HG02938 (cell line): ENCODE measurements at regions not wholly inside any gene's neighbourhood (a gene's known extent, or its start where the extent isn't known, plus 50 kb on each side); places are given as distances from the start of the nearest gene placed in this dataset.
"Not testable (repeated sequence)": the region's sequence is repeated elsewhere in the genome, so short reads cannot be mapped to it uniquely, and the experiment has no call there.

ENCODE experiments used
- ATAC-seq: cut with Tn5 transposase; IDR thresholded peaks from one replicate; pipeline ENCODE4 v1.9.1; 2021; ENCODE audit warnings: mild to moderate bottlenecking, moderate library complexity; ENCODE audit not compliant: unreplicated experiment

DNA sequence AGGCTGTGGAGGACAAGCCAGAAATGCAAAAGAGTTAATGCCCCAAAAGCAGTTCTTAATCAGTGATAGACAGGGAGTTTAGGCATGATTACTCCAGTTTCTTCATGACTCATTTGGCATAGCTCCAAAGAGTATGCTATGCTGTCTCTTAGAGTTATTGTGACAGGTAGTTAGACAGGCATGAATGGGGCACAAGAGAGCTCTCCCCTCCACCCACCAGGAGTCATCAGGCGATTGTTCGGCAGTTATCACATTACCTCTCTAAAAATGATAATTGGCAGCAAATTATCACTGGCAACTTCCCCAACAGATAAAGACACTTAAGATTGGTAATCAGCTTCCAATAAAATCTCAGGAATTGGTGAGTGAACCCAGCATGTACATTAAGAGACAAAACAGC, 320.1 kb downstream of the DAD1 start:
- ATAC-seq: no peak

DNA sequence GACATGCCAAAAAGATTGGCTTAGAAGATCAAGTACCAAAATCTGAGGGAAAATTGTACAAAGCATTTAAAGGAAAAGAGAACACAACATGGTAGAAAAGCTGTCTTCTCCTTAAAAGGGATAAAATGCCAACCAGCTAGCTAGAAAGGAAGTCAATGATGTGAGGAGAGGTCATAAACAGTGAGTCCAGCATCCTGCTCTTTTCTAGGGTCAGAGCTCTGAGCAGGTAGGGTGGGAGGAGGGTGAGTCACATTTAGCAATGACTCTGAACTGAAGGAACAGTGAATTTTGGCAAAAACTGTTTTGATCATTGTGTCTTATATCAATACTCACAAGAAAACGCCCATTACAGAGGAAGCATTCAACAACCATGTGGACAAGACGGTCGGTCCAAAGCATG, 322.3 kb downstream of the DAD1 start:
- no peak for ATAC-seq

DNA sequence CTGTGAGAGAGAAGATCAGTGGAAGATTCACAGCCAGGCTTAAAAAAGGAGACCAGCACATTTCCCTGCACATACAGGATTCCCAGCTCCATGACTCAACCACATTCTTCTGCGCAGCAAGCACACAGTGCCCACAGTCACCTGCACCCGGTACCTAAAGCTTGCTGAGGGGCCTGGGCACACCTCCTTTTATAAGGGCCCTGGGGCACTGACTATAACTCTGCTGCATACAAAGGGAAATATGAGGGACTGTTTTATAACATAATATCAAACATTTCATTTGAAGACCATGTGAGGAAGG, 322.9 kb downstream of the DAD1 start:
- ATAC-seq: no peak

DNA sequence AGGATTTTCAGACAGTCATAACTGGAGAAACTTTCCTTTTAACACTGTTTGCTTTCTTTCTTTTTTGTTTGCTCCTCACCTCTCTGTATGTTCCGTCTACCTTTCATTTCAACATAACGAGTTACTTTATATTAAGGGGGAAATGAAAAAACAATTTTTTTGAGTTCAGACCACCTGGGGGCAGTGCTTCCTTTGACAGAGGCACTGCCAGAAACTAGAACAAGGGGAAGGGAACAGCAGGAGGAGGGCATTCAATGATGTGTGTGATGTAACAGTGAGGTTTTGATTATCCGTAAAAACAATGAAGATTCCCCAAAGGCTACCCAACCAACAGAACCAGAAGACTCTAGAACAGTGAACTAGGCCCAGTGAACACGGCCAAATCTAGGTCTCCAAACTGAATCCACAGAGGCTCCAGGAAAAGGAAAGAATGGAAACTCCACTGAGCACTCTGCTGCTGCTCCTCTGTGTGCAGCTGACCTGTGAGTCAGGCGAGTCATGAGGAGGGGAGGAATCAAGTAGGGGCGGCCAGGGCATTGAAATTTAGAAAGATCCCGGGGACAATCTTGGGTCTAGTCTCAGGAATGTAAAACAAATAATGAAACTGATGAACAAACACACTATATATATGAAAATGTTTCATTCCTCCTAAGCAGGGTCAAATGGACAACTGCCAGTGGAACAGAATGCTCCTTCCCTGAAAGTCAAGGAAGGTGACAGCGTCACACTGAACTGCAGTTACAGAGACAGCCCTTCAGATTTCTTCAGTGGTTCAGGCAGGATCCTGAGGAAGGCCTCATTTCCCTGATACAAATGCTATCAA, 323.5 kb downstream of the DAD1 start:
- no peak for ATAC-seq

DNA sequence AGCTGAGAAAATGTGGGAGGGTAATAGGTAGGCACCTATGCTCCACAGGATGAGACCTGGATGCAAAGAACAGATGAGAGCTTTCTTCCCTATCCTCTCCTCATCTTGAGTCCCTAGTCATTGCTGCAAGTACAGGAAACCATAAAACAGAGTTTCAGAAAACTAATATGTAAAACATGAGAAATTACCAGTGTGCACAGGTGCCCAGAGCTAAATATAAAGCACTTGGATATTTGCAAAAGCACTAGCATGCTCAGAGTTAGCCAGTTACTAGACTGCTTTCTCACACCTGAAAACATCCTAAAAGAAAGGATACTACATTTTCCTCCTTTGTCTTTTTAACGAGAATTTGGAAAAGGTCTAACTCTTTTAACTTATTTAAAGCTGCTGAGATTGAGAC, 324.3 kb downstream of the DAD1 start:
- no peak for ATAC-seq

DNA sequence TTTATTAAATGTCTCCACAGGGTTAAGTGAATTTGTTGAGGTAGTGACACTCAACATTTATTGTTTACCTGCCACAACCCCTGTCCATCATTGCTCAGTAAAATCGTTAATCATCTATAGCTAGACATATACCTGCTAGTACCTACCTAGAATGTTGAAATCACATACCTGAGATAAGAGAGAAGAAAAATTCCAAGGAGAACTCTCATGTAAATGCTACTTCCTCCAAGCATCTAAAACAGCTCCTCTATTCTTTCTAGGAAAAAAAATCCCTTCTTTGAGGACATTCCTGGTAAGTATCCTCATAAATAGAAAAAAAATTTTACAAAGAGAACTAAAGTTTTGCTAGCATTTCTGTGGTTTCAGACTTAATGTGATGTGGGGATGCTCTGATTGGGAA, 325.1 kb downstream of the DAD1 start:
- ATAC-seq: no peak

DNA sequence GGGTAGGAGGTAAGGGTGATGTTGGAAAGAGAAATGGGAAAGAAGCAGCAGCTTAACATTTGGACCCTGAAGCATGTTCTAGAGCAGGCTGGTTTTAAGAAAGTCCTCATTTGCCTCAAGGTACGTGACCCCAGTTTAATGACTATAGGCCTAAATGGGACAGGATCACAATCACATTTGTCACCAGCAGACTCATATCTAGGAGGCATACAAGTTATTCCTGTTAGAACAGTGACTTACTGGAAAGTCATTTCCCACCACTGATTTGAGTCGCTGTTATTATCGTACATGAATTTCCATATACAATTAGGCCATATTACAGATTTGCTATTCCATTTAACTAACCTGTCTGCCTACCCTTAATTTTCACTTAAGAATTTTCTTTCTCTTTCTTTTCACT, 326.1 kb downstream of the DAD1 start:
- no peak for ATAC-seq

DNA sequence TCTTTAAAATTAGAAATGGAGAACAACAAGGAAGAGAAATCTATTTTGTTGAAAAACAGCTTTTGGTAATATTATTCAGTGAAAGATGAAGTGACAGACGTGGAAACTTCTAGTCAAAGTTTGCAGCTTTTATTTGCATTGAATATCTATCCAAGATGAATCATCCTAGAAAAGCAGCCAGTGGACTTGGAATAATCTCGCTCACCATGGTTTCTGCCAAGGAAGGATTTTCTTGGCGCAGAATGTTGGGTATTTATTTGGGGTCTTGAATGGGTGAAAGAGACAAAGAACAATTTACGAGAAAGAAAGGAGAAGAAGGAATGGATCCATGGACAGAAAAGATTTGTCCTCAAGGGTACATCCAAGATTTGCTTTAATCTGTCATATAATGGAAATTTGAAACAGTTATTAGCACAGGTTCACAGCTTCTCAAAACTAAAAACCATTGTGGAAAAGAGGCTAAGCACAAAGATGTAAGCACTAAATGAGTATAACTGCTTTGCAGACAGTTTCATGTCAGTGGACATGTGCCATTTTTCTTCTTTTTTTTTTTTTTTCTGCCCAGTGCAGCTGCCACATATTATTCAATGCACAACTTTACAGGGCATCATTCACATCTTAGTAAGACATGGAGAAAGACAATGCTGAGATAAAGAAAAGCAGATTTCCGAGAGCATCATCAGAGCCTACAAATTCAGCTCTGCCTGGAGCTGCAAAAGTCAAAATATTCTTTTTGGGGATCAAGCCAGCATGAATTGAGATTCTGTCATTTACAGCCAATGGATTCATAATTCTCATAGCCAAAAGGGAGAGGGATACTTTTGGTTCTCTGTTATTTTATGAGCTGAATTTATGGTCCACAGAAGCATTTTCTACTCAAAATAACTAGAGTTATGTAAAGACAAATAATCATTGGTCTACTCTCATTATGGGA, 333.7 kb downstream of the DAD1 start:
- ATAC-seq: no peak

DNA sequence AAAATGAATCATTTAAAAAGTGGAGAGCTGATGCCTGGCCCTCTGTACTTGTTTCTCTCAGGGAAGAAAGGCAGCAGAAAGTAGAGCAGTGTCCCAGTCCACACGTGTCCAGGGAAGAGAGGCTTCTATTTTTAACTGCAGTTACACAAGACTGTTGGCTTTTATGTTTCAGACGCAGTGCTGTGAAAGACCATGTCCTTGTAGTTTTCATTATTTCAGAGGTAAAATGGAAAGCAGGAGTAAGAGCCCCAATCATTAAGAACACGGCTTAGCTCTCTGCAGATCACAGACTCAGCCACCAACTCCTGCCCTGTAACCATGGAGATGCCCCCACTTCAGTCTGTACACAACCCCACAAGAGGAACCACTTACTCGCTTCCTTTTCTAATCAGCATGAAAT, 336.3 kb downstream of the DAD1 start:
- no peak for ATAC-seq

DNA sequence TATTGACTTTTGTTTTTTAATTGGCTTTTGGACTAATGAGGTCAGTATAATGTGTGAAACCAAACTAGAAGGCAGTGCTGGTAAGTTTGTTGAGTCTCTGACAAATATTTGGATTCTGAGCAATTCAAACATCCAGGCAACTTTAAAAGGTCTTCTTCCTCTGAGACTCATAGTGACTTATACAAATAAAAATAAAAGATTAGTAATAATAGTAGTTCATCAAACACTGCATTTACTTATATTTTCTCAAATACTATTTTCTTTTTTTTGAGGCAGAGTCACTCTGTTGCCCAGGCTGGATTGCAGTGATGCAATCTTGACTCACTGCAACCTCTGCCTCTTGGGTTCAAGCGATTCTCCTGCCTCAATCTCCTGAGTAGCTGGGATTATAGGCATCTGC, 337.9 kb downstream of the DAD1 start:
- no peak for ATAC-seq

DNA sequence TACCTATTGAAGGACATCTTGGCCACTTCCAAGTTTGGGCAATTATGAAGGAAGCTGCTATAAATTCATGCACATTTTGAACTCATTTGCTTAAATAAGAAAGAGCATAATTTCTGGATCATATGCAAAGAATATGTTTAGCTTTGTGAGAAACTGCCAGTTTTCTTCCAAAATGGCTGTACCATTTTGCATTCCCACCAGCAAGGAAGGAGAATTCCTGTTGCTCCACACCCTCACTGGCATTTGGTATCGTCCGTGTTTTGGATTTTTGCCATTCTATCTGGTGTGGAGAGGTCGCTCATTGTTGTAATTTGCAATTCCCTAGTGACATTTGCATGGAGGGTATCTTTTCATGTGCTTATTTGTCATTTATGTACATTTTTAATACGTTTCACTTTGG, 339.3 kb downstream of the DAD1 start:
- no peak for ATAC-seq

DNA sequence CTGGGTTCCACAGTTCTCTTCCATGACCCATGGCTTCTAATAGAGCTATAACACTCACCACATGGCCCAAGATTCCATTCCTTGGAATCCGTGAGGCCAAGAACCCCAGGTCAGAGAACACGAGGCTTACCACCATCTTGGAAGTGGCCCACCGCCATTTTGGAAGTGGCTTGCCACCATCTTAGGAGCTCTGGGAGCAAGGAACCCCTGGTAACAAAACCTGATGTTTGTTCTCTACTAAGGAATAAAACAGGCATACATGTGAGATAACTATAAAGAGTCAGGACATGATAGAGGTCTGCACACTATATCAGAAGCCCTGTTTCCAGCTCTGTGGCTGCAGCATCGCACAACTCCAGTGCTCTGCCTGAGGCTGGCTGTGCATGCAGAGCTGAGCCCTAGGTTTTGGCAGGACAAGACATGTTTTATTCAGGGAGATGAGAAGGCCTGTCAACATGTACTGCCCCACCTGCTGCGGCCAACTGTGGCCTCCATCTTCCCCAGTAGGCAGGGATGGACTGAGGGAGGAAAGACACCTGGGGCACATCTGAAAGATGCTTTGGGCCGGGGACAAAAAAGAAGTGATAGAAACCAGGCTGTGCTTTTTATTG, 344.9 kb downstream of the DAD1 start:
- ATAC-seq: no peak

DNA sequence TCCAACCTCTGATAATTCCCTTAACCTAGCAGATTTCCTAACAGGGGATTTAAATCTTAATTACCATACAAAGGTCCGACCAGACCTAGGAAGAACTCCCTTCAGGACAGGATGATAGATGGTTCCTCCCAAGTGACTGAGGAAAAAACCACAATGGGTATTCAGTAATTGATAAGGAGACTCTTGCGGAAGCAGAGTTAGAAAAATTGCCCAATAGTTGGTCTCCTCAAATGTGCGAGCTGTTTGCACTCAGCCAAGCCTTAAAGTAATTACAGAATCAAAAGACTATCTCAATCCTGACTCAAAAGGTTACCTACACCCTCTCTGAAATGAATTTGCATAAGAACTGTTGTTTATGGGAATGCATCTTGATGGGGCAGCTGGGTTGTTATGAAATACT, 350.7 kb downstream of the DAD1 start:
- ATAC-seq: not testable (repeated sequence)

DNA sequence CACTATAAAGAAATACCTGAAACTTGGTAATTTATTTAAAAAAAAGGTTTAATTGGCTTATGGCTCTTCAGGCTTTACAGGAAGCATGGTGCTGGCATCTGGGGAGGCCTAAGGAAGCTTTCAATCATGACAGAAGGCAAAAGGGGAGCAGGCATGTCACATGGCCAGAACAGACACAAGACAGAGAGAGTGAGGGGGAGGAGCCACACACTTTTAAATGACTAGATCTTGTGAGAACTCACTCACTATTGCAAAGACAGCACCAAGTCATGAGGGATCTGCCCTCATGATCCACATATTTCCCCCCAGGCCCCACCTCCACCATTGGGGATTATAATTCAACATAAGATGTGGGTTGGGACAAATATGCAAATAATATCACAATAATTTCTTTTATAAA, 355.6 kb downstream of the DAD1 start:
- ATAC-seq: no peak

DNA sequence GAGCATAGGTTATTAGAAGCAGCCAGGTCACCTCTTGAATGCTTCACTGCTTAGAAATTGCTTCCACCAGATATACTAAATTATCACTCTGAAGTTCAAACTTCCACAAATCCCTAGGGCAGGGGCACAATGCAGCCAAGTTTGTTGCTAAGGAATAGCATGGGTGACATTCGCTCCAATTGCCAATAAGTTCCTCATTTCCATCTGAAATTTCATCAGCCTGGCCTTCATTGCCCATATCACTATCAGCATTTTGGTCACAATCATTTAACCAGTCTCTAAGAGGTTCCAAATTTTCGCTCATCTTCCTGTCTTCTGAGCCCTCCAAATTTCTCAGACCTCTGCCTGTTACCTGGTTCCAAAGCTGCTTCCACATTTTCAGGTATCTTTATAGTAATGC, 356.1 kb downstream of the DAD1 start:
- no peak for ATAC-seq

DNA sequence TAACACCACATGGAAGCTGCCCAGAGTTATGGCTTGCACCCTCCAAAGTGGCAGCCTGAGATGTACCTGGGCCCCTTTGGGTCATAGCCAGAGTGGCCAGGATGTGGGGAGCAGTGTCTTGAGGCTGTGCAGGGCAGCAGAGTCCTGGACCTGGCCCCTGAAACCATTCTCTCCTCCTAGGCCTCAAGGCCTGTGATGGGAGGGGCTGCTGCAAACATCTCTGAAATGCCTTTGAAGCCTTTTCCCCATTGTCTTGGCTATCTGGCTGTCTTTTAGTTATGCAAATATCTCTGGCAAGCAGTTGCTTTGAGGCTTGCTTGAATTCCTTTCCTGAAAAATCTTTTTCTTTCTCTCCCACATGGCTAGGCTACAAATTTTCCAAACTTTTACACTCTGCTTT, 356.5 kb downstream of the DAD1 start:
- ATAC-seq: no peak

DNA sequence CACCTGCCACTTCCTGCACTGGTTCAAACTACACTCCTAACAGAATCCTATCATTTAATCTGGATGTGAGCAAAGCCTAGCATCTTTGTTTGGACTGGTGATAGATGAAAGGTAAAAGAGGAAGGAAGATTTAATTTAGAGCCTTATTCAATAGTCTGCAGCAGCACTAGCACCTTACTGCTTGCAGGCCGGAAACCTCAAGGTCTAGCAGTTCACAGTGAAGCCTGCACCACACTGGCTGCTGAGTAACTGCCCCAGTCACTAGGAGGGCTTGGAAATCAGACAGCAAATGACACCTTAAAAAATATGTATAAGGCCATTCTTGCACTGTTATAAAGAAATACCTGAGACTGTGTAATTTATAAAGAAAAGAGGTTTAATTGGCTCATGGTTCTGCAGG, 358.0 kb downstream of the DAD1 start:
- ATAC-seq: no peak

DNA sequence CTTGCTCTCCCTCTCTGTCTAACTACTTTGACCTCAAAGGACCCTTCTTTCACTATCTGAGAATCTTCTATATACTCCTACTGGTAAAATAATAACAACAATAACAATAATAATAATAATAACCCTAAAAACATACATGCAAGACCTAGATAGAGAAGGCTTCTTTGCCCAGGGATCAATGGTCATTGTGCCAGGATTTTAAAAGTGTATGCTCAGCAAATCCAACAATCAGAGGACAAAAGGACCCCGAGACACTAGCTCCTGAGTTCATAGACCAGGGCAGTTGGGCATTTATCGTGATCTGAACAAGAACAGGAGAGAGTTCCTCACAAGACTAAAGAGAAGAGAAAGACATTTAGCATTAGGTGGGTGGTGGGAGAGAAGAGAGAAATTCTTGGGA, 358.5 kb downstream of the DAD1 start:
- no peak for ATAC-seq

DNA sequence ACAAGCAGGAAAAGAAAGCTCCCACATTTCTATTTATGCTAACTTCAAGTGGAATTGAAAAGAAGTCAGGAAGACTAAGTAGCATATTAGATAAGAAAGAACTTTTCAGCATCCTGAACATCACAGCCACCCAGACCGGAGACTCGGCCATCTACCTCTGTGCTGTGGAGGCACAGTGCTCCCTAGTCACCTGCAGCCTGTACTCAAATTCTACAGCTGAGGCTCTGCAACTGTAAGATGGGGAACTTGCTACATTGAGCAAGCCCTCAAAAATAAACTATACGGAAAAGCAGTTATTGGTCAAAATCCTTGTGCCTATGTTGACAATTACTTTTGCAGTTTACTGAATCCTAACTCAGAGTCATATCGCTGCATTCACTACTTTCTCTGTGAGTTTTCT, 361.9 kb downstream of the DAD1 start:
- no peak for ATAC-seq

DNA sequence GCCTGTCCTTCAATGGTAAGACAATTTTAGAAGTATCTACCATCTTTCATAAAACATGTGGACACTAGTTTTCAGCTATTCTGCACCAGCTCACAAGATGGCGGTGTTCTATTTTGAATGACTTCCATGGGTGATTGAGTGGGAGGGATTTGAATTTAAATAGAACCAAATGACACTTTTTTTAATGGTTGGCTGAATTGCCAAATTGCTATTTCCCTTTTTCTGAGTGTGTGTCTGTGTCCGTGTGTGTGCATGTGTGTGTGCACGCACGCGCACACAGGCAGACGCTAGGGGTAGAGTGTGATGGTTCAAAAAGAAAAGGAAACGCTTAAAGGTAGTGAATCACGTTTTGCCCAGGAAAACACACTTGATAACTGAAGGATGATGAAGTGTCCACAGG, 362.6 kb downstream of the DAD1 start:
- ATAC-seq: no peak

DNA sequence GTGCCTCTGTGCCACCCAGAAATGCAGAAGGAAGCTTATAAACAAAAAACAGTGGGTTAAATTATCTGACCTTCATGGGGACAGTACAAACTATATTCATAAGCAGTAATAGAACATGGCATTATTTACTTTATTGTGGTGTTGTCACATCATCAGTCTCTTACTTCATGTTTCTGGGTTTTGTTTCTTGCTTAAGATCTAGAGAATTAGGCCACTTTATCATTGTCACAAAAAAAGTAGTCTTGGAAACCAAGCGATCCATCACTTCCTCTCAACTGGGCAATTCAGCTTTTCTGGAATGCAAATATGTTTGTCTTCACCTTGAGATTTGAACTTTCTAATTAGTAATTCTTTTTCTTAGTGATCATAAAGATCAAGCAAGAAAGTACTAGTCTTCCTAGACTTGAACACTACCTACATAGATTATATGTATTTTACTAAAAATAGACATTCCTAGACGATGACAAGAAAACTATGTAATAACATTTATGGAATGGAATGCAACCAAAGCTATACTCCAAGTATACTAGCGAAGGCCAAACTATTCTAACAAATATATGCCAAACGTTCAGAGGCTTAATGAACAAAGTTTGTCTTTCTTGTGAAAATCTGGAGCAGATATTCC, 363.4 kb downstream of the DAD1 start:
- ATAC-seq: no peak

DNA sequence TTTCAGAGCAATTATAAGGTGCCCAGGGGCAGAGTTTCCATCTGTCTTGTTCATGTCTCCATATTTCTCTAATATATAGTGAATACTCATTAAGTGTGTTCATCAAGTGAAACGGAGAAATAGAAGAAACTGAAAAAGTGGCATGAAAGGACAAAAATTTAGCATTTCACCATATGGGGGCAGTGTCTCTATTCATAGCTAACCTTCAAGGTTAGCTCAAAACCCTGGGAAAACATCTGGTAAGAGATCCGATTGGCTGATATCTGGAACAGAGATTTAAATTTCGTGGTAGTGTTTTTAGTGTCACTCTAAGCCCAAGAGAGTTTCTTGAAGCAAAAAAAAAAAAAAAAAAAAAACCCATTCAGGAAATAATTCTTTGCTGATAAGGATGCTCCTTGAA, 367.5 kb downstream of the DAD1 start:
- no peak for ATAC-seq
